Lower leg skin (tissue), 4 donors: ENCODE measurements at regions not wholly inside any gene's neighbourhood (a gene's known extent, or its start where the extent isn't known, plus 50 kb on each side); places are given as distances from the start of the nearest gene placed in this dataset.

Experiments
- DNase-seq, 2 donors: peaks; one replicate each; pipeline ENCODE4 v3.0.0-alpha.2; 2019; ENCODE audit warnings: low spot score in 2 of 2
- H3K4me3 ChIP-seq: fragments of 200-600 bp; sonication (generic); 2 replicates; pipeline ENCODE4 v1.5.1; 2017; ENCODE audit warnings: mild to moderate bottlenecking, low read depth; ENCODE audit not compliant: poor library complexity, severe bottlenecking
- POLR2A ChIP-seq, 2 donors: fragments of 450-650 bp; IDR thresholded peaks; one replicate each; pipeline ENCODE4 v1.6.1; 2016 to 2017; ENCODE audit warnings: antibody characterized with exemption in 2 of 2, mild to moderate bottlenecking in 1 of 2, moderate library complexity in 1 of 2
- WGBS, 2 donors: methylation state at CpG; one replicate each; pipeline ENCODE4 v1.1.5; 2018; 5-methylcytosine and 5-hydroxymethylcytosine counted together
- intact Hi-C: fragments of 100-400 bp; cut with DNase I; formaldehyde crosslinking; loops from one replicate; pipeline ENCODE4 v1.15.0; 2023; ENCODE audit warnings: low total_unique reads
- TF ChIP-seq, protein P1 (sequence below), 3 donors: fragments of 450-650 bp; IDR thresholded peaks; one replicate each; pipeline ENCODE4 v1.5.1; 2016; ENCODE audit warnings: antibody characterized with exemption in 3 of 3, mild to moderate bottlenecking in 3 of 3, moderate library complexity in 2 of 3

DNA sequence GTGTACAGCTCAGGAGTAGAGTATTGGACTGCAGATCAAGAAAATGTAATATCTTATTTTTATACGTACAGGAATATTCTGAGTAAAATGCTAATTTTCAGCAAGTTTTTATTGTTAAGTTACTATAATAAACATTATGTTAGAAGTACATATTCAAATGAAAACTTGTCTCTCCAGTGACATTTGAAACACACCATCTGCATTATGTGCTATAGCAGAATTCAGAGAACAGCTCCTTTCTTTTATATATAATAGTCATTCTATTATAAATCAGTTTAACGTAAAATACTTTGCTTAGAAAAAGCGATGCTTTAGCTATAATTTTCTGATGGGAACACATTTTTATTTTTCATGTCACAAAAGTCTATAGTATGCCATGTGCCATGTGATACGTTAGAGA, 249.0 kb downstream of the PTPRC start:
- TF ChIP-seq POLR2A (IDR thresholded peaks at IDR 0.05): no peak
- TF ChIP-seq, protein P1, sequence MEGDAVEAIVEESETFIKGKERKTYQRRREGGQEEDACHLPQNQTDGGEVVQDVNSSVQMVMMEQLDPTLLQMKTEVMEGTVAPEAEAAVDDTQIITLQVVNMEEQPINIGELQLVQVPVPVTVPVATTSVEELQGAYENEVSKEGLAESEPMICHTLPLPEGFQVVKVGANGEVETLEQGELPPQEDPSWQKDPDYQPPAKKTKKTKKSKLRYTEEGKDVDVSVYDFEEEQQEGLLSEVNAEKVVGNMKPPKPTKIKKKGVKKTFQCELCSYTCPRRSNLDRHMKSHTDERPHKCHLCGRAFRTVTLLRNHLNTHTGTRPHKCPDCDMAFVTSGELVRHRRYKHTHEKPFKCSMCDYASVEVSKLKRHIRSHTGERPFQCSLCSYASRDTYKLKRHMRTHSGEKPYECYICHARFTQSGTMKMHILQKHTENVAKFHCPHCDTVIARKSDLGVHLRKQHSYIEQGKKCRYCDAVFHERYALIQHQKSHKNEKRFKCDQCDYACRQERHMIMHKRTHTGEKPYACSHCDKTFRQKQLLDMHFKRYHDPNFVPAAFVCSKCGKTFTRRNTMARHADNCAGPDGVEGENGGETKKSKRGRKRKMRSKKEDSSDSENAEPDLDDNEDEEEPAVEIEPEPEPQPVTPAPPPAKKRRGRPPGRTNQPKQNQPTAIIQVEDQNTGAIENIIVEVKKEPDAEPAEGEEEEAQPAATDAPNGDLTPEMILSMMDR (IDR thresholded peaks at IDR 0.05): no peak
- no peak overlapping the region for H3K4me3 ChIP-seq
- intact Hi-C loops: no loop called here
- WGBS, 2 donors: 72 to 95% methylated on average over 4 of the region's 4 CpGs
- no peak for DNase-seq

GRCh38 chr1:198888379-198888943, 249.6 kb downstream of the PTPRC start:
- intact Hi-C loops: no loop called here
- no peak overlapping the region for H3K4me3 ChIP-seq
- no peak for DNase-seq
- 88 to 89% methylated on average over 3 of the region's 3 CpGs for WGBS, 2 donors
- TF ChIP-seq, protein P1 (IDR thresholded peaks at IDR 0.05): no peak
- no peak for TF ChIP-seq POLR2A (IDR thresholded peaks at IDR 0.05)

DNA sequence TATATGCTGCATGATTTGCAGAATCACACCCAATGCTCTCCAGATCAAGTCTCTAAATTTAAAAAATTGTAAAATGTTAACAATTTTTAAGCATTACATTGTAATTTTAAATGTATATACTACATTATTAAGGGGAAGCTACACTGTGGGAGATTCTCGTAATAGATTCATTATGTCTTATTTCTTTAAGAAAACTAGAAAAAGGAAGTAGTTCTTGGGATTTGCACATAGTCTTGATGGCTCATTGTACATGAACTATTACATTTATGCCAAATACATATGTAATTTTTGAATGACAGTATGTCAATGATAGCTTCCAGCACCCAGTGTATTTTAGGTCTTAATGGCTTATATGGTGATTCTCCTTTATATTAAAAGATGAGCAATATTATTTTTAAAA, 250.3 kb downstream of the PTPRC start:
- H3K4me3 ChIP-seq: no peak overlapping the region
- 86 to 90% methylated on average over 1 of the region's 1 CpG for WGBS, 2 donors
- intact Hi-C loops: no loop called here
- TF ChIP-seq, protein P1 (IDR thresholded peaks at IDR 0.05): no peak
- no peak for TF ChIP-seq POLR2A (IDR thresholded peaks at IDR 0.05)
- DNase-seq: no peak

DNA sequence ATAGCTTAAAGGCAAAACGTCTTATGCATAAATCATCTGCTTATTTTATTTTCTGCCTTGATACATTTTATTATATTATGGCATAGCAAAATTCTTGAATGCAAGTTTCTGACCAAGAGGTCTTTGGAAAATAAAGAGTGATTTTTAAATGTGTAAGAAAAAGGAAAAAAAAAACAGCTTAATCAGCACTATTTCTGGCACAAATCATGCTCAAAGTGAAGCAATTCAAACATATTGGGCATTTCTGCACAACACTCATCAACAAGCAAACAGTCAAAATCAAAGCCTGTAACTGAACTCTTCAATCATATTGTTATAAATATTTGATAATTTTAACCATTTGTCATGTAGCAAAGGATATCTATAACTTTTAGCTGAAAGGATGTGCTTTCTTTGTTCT, 250.9 kb downstream of the PTPRC start:
- WGBS, 2 donors: 64 to 65% methylated on average over 1 of the region's 1 CpG
- TF ChIP-seq, protein P1 (IDR thresholded peaks at IDR 0.05): no peak
- TF ChIP-seq POLR2A (IDR thresholded peaks at IDR 0.05): no peak
- intact Hi-C loops: no loop called here
- no peak for DNase-seq
- no peak overlapping the region for H3K4me3 ChIP-seq

- WGBS, 2 donors: 76 to 79% methylated on average over 4 of the region's 4 CpGs
- intact Hi-C loops: no loop called here
- H3K4me3 ChIP-seq: no peak overlapping the region
- TF ChIP-seq POLR2A (IDR thresholded peaks at IDR 0.05): no peak
- TF ChIP-seq, protein P1 (IDR thresholded peaks at IDR 0.05): no peak
- no peak for DNase-seq
Measured at GRCh38 chr1:198890214-198890930, 251.5 kb downstream of the PTPRC start.
